ENCODE measurements at regions not wholly inside any gene's neighbourhood (a gene's known extent, or its start where the extent isn't known, plus 50 kb on each side); places are given as distances from the start of the nearest gene placed in this dataset.

DNA sequence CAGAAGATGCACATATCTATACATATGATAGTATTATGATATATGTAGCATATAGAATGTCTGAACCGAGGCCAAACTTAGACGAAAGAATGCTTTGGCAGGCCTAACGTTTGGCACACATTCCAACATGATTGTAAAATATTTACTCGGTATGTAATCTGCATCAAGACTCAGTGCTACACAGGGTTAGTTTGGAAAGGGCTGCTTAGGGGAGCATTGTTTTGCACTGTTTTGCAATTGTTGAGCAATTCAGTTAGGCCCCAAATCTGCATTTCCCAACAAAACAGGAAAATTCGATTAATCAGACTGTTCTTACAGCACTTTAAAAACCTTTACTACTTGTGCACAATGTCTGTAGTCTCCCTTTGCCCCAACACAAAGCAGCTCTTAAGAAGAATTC, 216.0 kb upstream of the NEGR1 start:
- no peak overlapping the region for H3K9ac ChIP-seq (ENCODE audit: control insufficient read depth, insufficient read depth, low read length)
- H4K20me1 ChIP-seq (ENCODE audit: control insufficient read depth, insufficient read depth): no peaks in the 10 kb centered on the region
- RAD21 ChIA-PET (ENCODE audit: unreplicated experiment): no interaction called here
- H3K4me3 ChIP-seq: no peak overlapping the region
- POLR2A ChIA-PET: no interaction called here
- H3K27me3 ChIP-seq (replicated peaks in 1 of 2; ENCODE audit: control insufficient read depth in 2 of 2, insufficient read depth in 2 of 2, low read length in 1 of 2): no peaks in the 10 kb centered on the region
- FAIRE-seq (no peak), ATAC-seq (no peak), DNase-seq (ENCODE audit: low read depth, low spot score) (no peak)
- no peak overlapping the region for H3K4me2 ChIP-seq (ENCODE audit: control insufficient read depth, insufficient read depth)
- no TSS peak for BruUV-seq (replicated peaks)
- H3K4me1 ChIP-seq (ENCODE audit: control insufficient read depth, insufficient read depth, low read length): no peaks in the 10 kb centered on the region
- H3K79me2 ChIP-seq (ENCODE audit: control insufficient read depth, insufficient read depth, low read length): no peaks in the 10 kb centered on the region
- SMC1A ChIA-PET (ENCODE audit: uncharacterized antibody, unreplicated experiment): no interaction called here
- CTCF ChIA-PET: no interaction called here
- no peaks in the 10 kb centered on the region for H3K36me3 ChIP-seq (ENCODE audit: control insufficient read depth in 2 of 2, insufficient read depth in 2 of 2, low read length in 1 of 2)
- WGBS (ENCODE audit: insufficient coverage, insufficient replicate concordance, low lambda C conversion rate, missing lambda C conversion rate): 4% methylated on average over 5 of the region's 5 CpGs
- H2AFZ ChIP-seq (ENCODE audit: control insufficient read depth, low read depth, low read length): no peak overlapping the region
- H3K9me3 ChIP-seq (replicated peaks; ENCODE audit: control insufficient read depth, insufficient read depth, low read length): no peaks in the 10 kb centered on the region
- in situ Hi-C loops (cut with MboI): no loop called here
- H3K27ac ChIP-seq (ENCODE audit: control insufficient read depth, insufficient read depth): no peak overlapping the region
- intact Hi-C loops (cut with micrococcal nuclease; ENCODE audit: unreplicated experiment): no loop called here
- TF ChIP-seq MYC (IDR thresholded peaks at IDR 0.05; ENCODE audit: insufficient read depth, insufficient read length, insufficient replicate concordance, low read length, severe bottlenecking) (no peak), BACH1 (IDR thresholded peaks at IDR 0.05; ENCODE audit: borderline replicate concordance) (no peak), SIX5 (IDR thresholded peaks at IDR 0.05; ENCODE audit: low read depth, low read length, severe bottlenecking) (no peak), RUNX3 (IDR thresholded peaks at IDR 0.05; ENCODE audit: low read length) (no peak), ESRRA (IDR thresholded peaks at IDR 0.05; ENCODE audit: low read length) (no peak), HDAC6 (IDR thresholded peaks at IDR 0.05; ENCODE audit: unreplicated experiment) (no peak), PAX5 (IDR thresholded peaks at IDR 0.05; ENCODE audit: borderline replicate concordance, low read depth, low read length) (no peak), HDAC2 (IDR thresholded peaks at IDR 0.05) (no peak), CHD2 (IDR thresholded peaks at IDR 0.05; ENCODE audit: borderline replicate concordance, low read depth, low read length) (no peak), ZNF207 (IDR thresholded peaks at IDR 0.05; ENCODE audit: borderline replicate concordance) (no peak), JUND (IDR thresholded peaks at IDR 0.05; ENCODE audit: low read depth, low read length) (no peak)
- TF ChIP-seq, protein P1, sequence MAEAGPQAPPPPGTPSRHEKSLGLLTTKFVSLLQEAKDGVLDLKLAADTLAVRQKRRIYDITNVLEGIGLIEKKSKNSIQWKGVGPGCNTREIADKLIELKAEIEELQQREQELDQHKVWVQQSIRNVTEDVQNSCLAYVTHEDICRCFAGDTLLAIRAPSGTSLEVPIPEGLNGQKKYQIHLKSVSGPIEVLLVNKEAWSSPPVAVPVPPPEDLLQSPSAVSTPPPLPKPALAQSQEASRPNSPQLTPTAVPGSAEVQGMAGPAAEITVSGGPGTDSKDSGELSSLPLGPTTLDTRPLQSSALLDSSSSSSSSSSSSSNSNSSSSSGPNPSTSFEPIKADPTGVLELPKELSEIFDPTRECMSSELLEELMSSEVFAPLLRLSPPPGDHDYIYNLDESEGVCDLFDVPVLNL (IDR thresholded peaks at IDR 0.05; ENCODE audit: low read depth, low read length): no peak
- TF ChIP-seq, protein P2, sequence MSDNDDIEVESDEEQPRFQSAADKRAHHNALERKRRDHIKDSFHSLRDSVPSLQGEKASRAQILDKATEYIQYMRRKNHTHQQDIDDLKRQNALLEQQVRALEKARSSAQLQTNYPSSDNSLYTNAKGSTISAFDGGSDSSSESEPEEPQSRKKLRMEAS (IDR thresholded peaks at IDR 0.05; ENCODE audit: low read depth, low read length): no peak
- TF ChIP-seq, protein P3, sequence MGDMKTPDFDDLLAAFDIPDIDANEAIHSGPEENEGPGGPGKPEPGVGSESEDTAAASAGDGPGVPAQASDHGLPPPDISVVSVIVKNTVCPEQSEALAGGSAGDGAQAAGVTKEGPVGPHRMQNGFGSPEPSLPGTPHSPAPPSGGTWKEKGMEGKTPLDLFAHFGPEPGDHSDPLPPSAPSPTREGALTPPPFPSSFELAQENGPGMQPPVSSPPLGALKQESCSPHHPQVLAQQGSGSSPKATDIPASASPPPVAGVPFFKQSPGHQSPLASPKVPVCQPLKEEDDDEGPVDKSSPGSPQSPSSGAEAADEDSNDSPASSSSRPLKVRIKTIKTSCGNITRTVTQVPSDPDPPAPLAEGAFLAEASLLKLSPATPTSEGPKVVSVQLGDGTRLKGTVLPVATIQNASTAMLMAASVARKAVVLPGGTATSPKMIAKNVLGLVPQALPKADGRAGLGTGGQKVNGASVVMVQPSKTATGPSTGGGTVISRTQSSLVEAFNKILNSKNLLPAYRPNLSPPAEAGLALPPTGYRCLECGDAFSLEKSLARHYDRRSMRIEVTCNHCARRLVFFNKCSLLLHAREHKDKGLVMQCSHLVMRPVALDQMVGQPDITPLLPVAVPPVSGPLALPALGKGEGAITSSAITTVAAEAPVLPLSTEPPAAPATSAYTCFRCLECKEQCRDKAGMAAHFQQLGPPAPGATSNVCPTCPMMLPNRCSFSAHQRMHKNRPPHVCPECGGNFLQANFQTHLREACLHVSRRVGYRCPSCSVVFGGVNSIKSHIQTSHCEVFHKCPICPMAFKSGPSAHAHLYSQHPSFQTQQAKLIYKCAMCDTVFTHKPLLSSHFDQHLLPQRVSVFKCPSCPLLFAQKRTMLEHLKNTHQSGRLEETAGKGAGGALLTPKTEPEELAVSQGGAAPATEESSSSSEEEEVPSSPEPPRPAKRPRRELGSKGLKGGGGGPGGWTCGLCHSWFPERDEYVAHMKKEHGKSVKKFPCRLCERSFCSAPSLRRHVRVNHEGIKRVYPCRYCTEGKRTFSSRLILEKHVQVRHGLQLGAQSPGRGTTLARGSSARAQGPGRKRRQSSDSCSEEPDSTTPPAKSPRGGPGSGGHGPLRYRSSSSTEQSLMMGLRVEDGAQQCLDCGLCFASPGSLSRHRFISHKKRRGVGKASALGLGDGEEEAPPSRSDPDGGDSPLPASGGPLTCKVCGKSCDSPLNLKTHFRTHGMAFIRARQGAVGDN (IDR thresholded peaks at IDR 0.05): no peak
- TF ChIP-seq, protein P4, sequence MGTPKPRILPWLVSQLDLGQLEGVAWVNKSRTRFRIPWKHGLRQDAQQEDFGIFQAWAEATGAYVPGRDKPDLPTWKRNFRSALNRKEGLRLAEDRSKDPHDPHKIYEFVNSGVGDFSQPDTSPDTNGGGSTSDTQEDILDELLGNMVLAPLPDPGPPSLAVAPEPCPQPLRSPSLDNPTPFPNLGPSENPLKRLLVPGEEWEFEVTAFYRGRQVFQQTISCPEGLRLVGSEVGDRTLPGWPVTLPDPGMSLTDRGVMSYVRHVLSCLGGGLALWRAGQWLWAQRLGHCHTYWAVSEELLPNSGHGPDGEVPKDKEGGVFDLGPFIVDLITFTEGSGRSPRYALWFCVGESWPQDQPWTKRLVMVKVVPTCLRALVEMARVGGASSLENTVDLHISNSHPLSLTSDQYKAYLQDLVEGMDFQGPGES (IDR thresholded peaks at IDR 0.05): no peak
- TF ChIP-seq, protein P5, sequence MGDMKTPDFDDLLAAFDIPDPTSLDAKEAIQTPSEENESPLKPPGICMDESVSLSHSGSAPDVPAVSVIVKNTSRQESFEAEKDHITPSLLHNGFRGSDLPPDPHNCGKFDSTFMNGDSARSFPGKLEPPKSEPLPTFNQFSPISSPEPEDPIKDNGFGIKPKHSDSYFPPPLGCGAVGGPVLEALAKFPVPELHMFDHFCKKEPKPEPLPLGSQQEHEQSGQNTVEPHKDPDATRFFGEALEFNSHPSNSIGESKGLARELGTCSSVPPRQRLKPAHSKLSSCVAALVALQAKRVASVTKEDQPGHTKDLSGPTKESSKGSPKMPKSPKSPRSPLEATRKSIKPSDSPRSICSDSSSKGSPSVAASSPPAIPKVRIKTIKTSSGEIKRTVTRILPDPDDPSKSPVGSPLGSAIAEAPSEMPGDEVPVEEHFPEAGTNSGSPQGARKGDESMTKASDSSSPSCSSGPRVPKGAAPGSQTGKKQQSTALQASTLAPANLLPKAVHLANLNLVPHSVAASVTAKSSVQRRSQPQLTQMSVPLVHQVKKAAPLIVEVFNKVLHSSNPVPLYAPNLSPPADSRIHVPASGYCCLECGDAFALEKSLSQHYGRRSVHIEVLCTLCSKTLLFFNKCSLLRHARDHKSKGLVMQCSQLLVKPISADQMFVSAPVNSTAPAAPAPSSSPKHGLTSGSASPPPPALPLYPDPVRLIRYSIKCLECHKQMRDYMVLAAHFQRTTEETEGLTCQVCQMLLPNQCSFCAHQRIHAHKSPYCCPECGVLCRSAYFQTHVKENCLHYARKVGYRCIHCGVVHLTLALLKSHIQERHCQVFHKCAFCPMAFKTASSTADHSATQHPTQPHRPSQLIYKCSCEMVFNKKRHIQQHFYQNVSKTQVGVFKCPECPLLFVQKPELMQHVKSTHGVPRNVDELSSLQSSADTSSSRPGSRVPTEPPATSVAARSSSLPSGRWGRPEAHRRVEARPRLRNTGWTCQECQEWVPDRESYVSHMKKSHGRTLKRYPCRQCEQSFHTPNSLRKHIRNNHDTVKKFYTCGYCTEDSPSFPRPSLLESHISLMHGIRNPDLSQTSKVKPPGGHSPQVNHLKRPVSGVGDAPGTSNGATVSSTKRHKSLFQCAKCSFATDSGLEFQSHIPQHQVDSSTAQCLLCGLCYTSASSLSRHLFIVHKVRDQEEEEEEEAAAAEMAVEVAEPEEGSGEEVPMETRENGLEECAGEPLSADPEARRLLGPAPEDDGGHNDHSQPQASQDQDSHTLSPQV (IDR thresholded peaks at IDR 0.05): no peak
